ENCODE measurements at regions not wholly inside any gene's neighbourhood (a gene's known extent, or its start where the extent isn't known, plus 50 kb on each side); places are given as distances from the start of the nearest gene placed in this dataset.

DNA sequence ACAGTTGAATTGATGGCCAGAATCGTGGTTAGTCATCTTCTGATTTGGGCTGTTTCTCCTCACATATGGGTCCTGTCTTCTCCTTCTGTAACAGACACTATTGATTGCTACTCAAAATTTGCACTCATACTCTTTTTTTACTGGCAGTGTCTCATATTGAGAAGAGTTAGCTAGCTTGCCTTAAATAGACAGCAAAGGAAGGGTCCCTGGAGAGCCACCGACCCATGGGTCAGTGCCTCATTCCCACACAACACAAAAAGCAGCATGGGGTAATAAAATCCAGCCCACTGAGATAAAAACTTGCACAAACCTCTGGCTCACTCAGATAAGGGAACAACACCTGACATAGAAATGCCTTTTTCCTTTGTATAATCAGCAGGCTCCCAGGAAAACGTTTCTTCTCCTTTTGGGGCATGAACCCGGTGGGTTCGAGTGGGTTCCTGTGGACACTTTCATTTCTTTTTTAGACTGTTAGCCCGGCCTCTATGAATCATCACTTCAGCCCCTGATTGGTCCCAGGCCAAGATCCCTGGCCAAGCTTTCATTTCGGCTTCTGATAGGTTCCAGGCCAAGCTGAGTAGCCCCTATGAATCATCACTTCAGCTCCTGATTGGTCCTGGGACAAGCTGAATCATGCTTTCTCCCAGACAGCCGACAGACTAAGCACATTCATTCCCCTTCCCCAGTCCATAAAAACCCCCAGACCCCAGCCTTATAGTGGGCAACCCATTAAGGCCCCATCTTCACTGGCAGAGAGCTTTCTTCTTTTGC lies 408.1 kb downstream of the DCAF12L2 start:
- Histone ChIP-seq H3K4me3 (IDR thresholded peaks at IDR 0.05; ENCODE audit: insufficient read depth, low read depth, low read length) (no peak overlapping the region), H2AFZ (ENCODE audit: low read depth) (no peak overlapping the region), H3K27me3 (ENCODE audit: insufficient read depth, low read depth) (no peaks in the 10 kb centered on the region), H3K27ac (no peak overlapping the region), H3K4me2 (no peak overlapping the region), H4K20me1 (ENCODE audit: insufficient read depth) (no peaks in the 10 kb centered on the region), H3K9ac (no peak overlapping the region), H3K36me3 (ENCODE audit: insufficient read depth) (no peaks in the 10 kb centered on the region), H3K79me2 (ENCODE audit: insufficient read depth, low read depth) (no peaks in the 10 kb centered on the region), H3K4me1 (ENCODE audit: low read depth, poor library complexity, severe bottlenecking) (no peaks in the 10 kb centered on the region)
- TF ChIP-seq, protein P1, sequence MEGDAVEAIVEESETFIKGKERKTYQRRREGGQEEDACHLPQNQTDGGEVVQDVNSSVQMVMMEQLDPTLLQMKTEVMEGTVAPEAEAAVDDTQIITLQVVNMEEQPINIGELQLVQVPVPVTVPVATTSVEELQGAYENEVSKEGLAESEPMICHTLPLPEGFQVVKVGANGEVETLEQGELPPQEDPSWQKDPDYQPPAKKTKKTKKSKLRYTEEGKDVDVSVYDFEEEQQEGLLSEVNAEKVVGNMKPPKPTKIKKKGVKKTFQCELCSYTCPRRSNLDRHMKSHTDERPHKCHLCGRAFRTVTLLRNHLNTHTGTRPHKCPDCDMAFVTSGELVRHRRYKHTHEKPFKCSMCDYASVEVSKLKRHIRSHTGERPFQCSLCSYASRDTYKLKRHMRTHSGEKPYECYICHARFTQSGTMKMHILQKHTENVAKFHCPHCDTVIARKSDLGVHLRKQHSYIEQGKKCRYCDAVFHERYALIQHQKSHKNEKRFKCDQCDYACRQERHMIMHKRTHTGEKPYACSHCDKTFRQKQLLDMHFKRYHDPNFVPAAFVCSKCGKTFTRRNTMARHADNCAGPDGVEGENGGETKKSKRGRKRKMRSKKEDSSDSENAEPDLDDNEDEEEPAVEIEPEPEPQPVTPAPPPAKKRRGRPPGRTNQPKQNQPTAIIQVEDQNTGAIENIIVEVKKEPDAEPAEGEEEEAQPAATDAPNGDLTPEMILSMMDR (conservative IDR thresholded peaks at IDR 0.05; ENCODE audit: low read depth, low read length), result no peak

DNA sequence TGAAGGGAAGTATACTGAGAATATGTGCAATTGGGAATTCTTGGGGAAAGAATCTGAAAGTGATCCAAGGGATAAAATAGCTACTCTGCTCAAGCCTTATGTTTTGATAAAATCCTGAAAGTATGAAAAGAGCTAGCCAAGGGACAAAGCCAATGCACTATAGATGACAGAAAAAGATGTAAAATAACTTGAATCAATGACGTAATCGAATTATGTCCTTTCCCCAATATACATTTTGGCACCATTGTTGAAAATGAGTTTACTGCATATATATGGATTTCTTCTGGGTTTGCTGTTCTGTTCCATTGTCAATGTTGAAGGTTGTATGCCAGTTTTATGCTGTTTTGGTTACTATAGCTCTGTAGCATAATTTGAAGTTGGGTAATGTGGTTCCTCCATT lies 407.3 kb downstream of the DCAF12L2 start:
- no peak overlapping the region for H3K4me3 ChIP-seq (IDR thresholded peaks at IDR 0.05; ENCODE audit: insufficient read depth, low read depth, low read length)
- H3K27me3 ChIP-seq (ENCODE audit: insufficient read depth, low read depth), result no peaks in the 10 kb centered on the region
- H3K9ac ChIP-seq, result no peak overlapping the region
- H3K27ac ChIP-seq, result no peak overlapping the region
- no peak overlapping the region for H3K4me2 ChIP-seq
- no peaks in the 10 kb centered on the region for H3K36me3 ChIP-seq (ENCODE audit: insufficient read depth)
- H4K20me1 ChIP-seq (ENCODE audit: insufficient read depth), result no peaks in the 10 kb centered on the region
- TF ChIP-seq, protein P1 (conservative IDR thresholded peaks at IDR 0.05; ENCODE audit: low read depth, low read length), result no peak
- H3K4me1 ChIP-seq (ENCODE audit: low read depth, poor library complexity, severe bottlenecking), result no peaks in the 10 kb centered on the region
- H2AFZ ChIP-seq (ENCODE audit: low read depth), result no peak overlapping the region
- no peaks in the 10 kb centered on the region for H3K79me2 ChIP-seq (ENCODE audit: insufficient read depth, low read depth)

DNA sequence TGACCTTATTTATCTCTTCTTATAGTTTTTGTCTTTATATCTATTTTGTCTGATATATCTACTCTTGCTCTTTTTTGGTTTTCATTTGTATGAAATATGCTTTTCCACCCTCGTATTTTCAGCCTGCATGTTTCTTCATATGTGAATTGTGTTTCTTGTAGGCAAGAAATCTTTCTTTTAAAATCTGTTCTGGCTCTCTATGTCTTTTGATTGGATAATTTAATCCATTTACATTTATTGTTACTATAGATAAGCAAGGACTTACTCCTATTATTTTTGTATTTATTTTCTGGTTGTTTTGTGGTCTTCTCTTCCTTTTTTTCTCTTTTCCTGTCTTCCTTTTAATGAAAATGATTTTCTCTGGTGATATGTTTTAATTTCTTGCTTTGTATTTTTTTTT lies 403.1 kb downstream of the DCAF12L2 start:
- Histone ChIP-seq H3K27me3 (ENCODE audit: insufficient read depth, low read depth) (no peaks in the 10 kb centered on the region), H3K4me3 (IDR thresholded peaks at IDR 0.05; ENCODE audit: insufficient read depth, low read depth, low read length) (no peak overlapping the region), H3K79me2 (ENCODE audit: insufficient read depth, low read depth) (no peaks in the 10 kb centered on the region), H3K9ac (no peak overlapping the region), H2AFZ (ENCODE audit: low read depth) (no peak overlapping the region), H3K4me1 (ENCODE audit: low read depth, poor library complexity, severe bottlenecking) (no peaks in the 10 kb centered on the region), H3K27ac (no peak overlapping the region), H3K36me3 (ENCODE audit: insufficient read depth) (no peaks in the 10 kb centered on the region), H4K20me1 (ENCODE audit: insufficient read depth) (no peaks in the 10 kb centered on the region), H3K4me2 (no peak overlapping the region)
- TF ChIP-seq, protein P1 (conservative IDR thresholded peaks at IDR 0.05; ENCODE audit: low read depth, low read length), result no peak

DNA sequence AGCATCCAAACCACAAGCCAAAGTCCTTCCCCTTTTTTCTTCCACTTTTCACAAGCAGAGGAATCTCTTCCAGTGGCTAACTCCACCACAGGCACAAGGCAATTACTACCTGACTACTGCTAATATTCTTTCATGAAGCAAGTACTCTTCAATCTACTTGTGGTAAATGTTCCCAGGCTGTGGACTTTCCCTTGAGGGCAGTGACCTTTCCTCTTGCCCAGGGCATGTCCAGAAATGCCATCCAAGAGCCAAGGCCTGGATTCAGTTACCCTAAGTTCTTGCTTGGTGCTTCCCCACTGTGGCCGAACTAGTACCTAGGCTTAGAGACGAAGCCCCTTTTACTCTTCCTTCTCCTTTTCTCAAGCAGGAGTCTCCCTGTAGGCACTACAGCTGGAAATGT lies 400.7 kb downstream of the DCAF12L2 start:
- Histone ChIP-seq H3K4me3 (IDR thresholded peaks at IDR 0.05; ENCODE audit: insufficient read depth, low read depth, low read length) (no peak overlapping the region), H3K4me1 (ENCODE audit: low read depth, poor library complexity, severe bottlenecking) (no peaks in the 10 kb centered on the region), H3K27ac (no peak overlapping the region), H3K4me2 (no peak overlapping the region), H3K9ac (no peak overlapping the region), H2AFZ (ENCODE audit: low read depth) (no peak overlapping the region), H4K20me1 (ENCODE audit: insufficient read depth) (no peaks in the 10 kb centered on the region), H3K36me3 (ENCODE audit: insufficient read depth) (no peaks in the 10 kb centered on the region), H3K79me2 (ENCODE audit: insufficient read depth, low read depth) (no peaks in the 10 kb centered on the region), H3K27me3 (ENCODE audit: insufficient read depth, low read depth) (no peaks in the 10 kb centered on the region)
- TF ChIP-seq, protein P1 (conservative IDR thresholded peaks at IDR 0.05; ENCODE audit: low read depth, low read length), result no peak
